ENCODE measurements at regions not wholly inside any gene's neighbourhood (a gene's known extent, or its start where the extent isn't known, plus 50 kb on each side); places are given as distances from the start of the nearest gene placed in this dataset.

GRCh38 chr2:144256996-144257707, 262.8 kb downstream of the ZEB2 start:
- TF ChIP-seq ARID2 (IDR thresholded peaks at IDR 0.05) (no peak), RB1 (IDR thresholded peaks at IDR 0.05; ENCODE audit: low read depth) (no peak), MAX (CRISPR knock-in tag; IDR thresholded peaks at IDR 0.05) (no peak), CEBPB (tag; IDR thresholded peaks at IDR 0.05) (no peak), MAFG (tag; conservative IDR thresholded peaks at IDR 0.05) (no peak), EGR1 (conservative IDR thresholded peaks at IDR 0.05) (no peak)
